HUES6 (cell line): ENCODE measurements at regions not wholly inside any gene's neighbourhood (a gene's known extent, or its start where the extent isn't known, plus 50 kb on each side); places are given as distances from the start of the nearest gene placed in this dataset.

Source experiments
- H3K27ac ChIP-seq: 2 replicates; pipeline ENCODE4 v1.7.0; 2013; ENCODE audit warnings: low read depth, mild to moderate bottlenecking, low read length, inconsistent platforms
- H3K27me3 ChIP-seq: 2 replicates; pipeline ENCODE4 v1.6.1; 2013; ENCODE audit warnings: low read length; ENCODE audit not compliant: control insufficient read depth, insufficient read depth
- H3K36me3 ChIP-seq: 2 replicates; pipeline ENCODE4 v1.6.1; 2013; ENCODE audit warnings: low read length; ENCODE audit not compliant: control insufficient read depth, insufficient read depth
- H3K4me1 ChIP-seq: 2 replicates; pipeline ENCODE4 v1.6.1; 2013; ENCODE audit warnings: low read length; ENCODE audit not compliant: control insufficient read depth, insufficient read depth
- H3K4me3 ChIP-seq: 2 replicates; pipeline ENCODE4 v1.5.1; 2013; ENCODE audit warnings: low read depth, low read length
- H3K9ac ChIP-seq: one replicate; pipeline ENCODE4 v1.6.1; 2013; ENCODE audit warnings: mild to moderate bottlenecking, low read length
- H3K9me3 ChIP-seq: 2 replicates; pipeline ENCODE4 v1.6.1; 2013; ENCODE audit warnings: low read depth, low read length; ENCODE audit not compliant: control insufficient read depth, insufficient read depth

GRCh38 chr16:85321509-85322271 lies 209.4 kb upstream of the CIBAR2 start:
- H3K27me3 ChIP-seq = no peaks in the 10 kb centered on the region
- no peak overlapping the region for H3K4me3 ChIP-seq
- H3K9me3 ChIP-seq = no peaks in the 10 kb centered on the region
- H3K4me1 ChIP-seq = peaks cover 18% of the 10 kb centered on the region
- H3K9ac ChIP-seq = no peak overlapping the region
- no peaks in the 10 kb centered on the region for H3K36me3 ChIP-seq
- H3K27ac ChIP-seq = no peak overlapping the region

DNA sequence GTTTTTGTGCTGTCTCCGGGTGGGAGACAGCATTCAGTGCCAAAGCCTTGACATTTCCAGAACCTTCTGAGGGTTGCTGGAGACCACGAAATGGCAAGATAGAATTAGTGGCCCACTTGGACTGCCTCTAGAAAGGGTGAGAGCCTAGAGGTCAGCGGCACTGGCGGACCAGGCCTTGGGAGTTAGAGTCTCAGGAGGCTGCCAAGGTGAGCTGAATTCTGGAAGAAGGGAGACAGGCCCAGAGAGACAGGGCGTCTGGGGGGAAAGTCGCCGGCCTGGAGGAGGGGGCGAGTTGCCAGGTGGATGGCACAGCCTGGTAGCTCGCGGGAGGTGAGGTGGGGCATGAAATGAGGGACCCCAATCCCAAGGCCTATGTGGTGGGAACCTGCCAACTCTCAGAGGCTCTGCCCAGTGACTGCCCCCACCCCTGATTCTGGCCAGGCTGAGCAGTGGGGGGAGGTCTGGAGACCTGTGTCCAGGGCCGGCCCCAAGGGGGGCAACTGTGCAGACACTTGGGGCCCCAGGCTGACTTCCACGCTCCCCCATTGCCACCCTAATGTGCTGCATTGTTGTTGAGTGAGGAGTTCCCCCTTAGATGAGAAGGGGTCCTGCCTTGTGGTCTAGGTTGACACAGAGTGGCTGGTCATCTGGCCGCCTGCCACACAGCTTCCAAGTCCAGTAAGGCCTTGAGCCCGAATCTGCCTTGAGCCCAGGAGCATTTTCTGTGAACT lies 211.1 kb upstream of the CIBAR2 start:
- no peak overlapping the region for H3K9ac ChIP-seq
- H3K27ac ChIP-seq = no peak overlapping the region
- H3K4me1 ChIP-seq = peaks cover 19% of the 10 kb centered on the region

GRCh38 chr16:85323961-85324253 lies 211.6 kb upstream of the CIBAR2 start:
- no peak overlapping the region for H3K4me3 ChIP-seq
- H3K4me1 ChIP-seq = peaks cover 22% of the 10 kb centered on the region
- H3K9me3 ChIP-seq = no peaks in the 10 kb centered on the region
- H3K9ac ChIP-seq = no peak overlapping the region
- H3K36me3 ChIP-seq = no peaks in the 10 kb centered on the region
- no peak overlapping the region for H3K27ac ChIP-seq
- no peaks in the 10 kb centered on the region for H3K27me3 ChIP-seq

More for the DNA sequence above, 211.1 kb upstream of the CIBAR2 start:
- Histone ChIP-seq H3K4me3 (no peak overlapping the region), H3K36me3 (no peaks in the 10 kb centered on the region), H3K9me3 (no peaks in the 10 kb centered on the region), H3K27me3 (no peaks in the 10 kb centered on the region)

- H3K4me3 ChIP-seq = no peak overlapping the region
- H3K27ac ChIP-seq = no peak overlapping the region
- H3K9me3 ChIP-seq = no peaks in the 10 kb centered on the region
- H3K27me3 ChIP-seq = no peaks in the 10 kb centered on the region
- peaks cover 28% of the 10 kb centered on the region for H3K4me1 ChIP-seq
- H3K36me3 ChIP-seq = no peaks in the 10 kb centered on the region
- no peak overlapping the region for H3K9ac ChIP-seq
Measured at GRCh38 chr16:85324488-85324887, 212.2 kb upstream of the CIBAR2 start.

GRCh38 chr16:85326113-85326793 lies 214.0 kb upstream of the CIBAR2 start:
- Histone ChIP-seq H3K27me3 (peaks cover 6% of the 10 kb centered on the region; the same call in 1 of the 2 replicates), H3K4me3 (no peak overlapping the region), H3K4me1 (peaks cover 38% of the 10 kb centered on the region), H3K36me3 (no peaks in the 10 kb centered on the region), H3K27ac (no peak overlapping the region; the same call in 1 of the 2 replicates), H3K9ac (no peak overlapping the region), H3K9me3 (no peaks in the 10 kb centered on the region)

- H3K9ac ChIP-seq = no peak overlapping the region
- no peaks in the 10 kb centered on the region for H3K36me3 ChIP-seq
- no peak overlapping the region; the same call in 1 of the 2 replicates for H3K27ac ChIP-seq
- H3K4me1 ChIP-seq = peaks cover 37% of the 10 kb centered on the region
- H3K27me3 ChIP-seq = peaks cover 8% of the 10 kb centered on the region; the same call in 1 of the 2 replicates
- no peak overlapping the region for H3K4me3 ChIP-seq
- no peaks in the 10 kb centered on the region for H3K9me3 ChIP-seq
Measured at GRCh38 chr16:85326794-85327181, 214.5 kb upstream of the CIBAR2 start.

DNA sequence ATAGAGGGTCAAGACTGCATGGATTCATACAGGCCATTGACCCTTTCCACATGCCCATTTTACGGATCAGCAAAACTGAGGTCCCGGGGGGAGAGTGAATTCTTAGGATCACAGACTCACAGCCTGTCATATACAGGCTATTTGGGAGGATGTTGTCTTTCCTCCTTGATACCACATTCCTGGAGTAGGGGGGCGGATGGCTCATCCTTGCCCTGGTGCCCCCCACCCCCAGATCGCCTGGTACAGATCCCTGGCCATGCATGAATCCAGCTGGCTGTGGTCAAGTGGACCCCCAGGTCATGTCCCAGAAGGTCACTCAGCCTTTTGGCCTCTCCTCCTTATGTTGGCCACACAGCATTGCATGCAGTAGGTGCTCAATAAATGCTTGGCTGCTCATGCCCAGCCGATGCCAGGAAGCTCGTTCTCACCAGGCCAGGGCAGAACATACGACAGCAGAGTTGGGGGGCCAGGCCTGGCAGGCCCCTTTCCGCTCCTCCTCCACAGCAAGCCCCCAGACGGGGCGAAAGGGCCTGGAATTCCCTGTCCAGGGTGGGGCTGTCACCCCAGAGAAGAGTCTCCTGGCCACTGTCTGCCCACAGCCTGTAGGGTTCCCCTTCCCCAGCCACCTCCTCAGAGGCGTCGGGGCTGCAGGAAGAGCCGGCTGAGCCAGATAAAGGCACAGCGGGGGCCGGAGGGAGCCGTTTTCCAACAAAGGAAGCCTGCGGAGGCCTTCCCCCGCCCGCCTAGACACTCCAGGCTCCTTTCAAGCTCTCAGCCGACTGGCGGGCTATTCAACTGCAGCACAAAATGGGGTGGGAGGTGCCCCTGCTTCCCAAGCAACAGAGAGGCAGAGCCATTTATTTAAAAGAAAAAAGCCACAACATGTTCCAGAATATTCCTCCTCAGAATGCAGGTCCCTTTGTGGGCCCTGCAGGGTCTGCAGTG lies 215.7 kb upstream of the CIBAR2 start:
- peak overlapping the region; percentile 58 for H3K4me3 ChIP-seq
- peak overlapping the region; percentile 90 for H3K9ac ChIP-seq
- peaks cover 20% of the 10 kb centered on the region for H3K27me3 ChIP-seq
- H3K27ac ChIP-seq = peak overlapping the region; percentile 96
- H3K4me1 ChIP-seq = peaks cover 45% of the 10 kb centered on the region
- H3K9me3 ChIP-seq = no peaks in the 10 kb centered on the region
- H3K36me3 ChIP-seq = no peaks in the 10 kb centered on the region

DNA sequence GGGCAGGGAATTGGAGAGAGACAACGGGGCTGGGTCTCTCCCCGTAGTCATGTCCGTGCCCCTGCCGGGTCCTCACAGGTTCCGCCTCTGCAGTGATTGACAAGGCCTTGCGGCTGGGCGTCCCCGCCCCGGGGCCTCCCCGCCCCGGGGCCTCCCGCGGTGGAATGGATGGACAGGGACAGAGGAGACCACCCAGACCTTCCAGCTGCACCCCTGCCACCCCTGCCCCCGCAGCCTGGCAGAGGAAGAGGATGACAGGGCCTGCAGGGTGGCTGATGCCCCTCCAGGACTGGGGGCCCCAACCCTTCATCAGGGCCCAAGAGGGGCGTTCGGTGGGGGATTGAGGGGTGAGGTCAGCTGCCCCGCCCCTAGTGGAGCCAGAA lies 216.4 kb upstream of the CIBAR2 start:
- Histone ChIP-seq H3K4me1 (peaks cover 46% of the 10 kb centered on the region), H3K9ac (peak overlapping the region; percentile 90), H3K27me3 (peaks cover 27% of the 10 kb centered on the region), H3K36me3 (no peaks in the 10 kb centered on the region), H3K4me3 (peak overlapping the region; percentile 58), H3K27ac (peak overlapping the region; percentile 96), H3K9me3 (no peaks in the 10 kb centered on the region)

DNA sequence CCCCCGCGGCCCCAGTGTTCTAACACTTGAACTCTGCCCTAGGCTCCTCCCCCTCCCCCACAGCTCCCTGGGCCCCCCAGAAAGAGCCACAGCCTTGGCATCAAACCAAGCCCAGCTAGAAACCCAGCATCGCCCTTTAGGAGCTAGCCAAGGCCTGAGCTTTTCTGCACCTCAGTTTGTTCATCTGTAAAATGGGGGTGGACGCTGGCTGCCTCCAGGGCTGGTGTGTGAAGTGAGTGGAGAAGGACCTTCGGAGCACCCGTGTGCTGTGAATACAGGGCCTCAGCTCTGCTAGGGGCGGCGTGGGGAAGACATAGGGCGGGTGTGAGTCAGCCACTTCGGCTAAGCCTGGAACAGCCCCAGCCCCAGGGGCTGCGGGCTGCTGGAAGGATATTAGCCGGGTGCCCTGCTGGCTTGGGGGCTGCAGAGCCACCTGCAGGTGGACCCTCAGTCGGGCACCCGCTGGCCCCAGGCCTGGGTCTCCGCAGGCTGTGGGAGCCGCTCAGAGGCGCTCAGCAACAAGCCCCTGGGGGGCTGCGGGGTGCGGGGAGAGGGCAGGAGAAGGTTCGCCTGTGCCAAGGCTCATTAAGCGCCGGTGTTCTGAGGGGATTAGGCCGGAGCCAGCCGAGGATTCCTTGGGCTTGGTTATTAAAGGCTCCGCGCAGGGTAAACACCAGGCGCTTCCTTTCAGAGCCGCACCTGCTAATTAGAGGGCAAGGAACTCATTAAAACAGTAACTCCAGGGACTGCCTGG lies 217.0 kb upstream of the CIBAR2 start:
- Histone ChIP-seq H3K36me3 (no peaks in the 10 kb centered on the region), H3K27ac (peak overlapping the region; percentile 96), H3K4me3 (peak overlapping the region; percentile 58), H3K27me3 (peaks cover 32% of the 10 kb centered on the region), H3K9me3 (no peaks in the 10 kb centered on the region), H3K4me1 (peaks cover 52% of the 10 kb centered on the region), H3K9ac (peak overlapping the region; percentile 90)
